ENCODE measurements at regions not wholly inside any gene's neighbourhood (a gene's known extent, or its start where the extent isn't known, plus 50 kb on each side); places are given as distances from the start of the nearest gene placed in this dataset.

GRCh38 chr18:46266473-46266872 lies 162.3 kb downstream of the HAUS1 start:
- DNase-seq (ENCODE audit: low read depth): no peak

DNA sequence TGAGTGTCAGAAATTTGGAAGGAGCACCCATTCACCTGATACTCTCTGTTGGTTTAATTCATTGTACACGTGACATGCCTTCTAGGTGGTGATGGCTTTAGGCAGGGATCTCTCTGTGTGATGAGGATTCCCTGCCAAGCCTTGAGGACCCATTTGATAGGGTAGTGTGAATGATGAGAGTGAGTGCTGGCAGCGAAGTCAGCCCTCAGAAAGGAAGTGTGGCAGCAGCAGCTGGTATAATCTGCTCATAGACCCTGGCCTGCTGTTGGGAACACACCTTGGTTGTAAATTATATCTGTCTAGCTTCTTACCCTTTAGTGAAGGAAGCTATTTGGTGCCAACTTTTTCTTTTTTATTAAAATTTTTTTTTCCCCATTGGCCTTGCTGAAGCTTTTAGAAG lies 164.5 kb downstream of the HAUS1 start:
- no peak for DNase-seq (ENCODE audit: low read depth)

DNA sequence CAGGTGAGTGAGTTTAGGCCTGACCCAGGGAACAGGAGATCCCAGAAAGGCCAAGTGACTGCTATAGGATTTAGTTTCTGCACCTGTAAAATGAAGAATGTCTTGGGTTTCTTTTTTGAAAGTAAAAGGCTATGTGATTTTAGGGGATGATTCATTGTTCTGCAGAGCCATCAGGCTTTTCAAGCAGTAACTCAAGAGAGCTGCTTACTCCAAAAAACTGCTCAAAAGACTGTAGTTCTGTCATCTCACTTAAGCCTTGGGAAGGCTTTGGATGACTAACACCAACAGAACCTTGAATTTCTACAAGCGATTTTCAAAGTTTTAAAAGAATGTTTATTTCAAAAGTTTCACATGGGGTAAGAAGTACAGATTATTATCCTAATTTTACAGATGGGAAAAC lies 165.1 kb downstream of the HAUS1 start:
- no peak for DNase-seq (ENCODE audit: low read depth)

GRCh38 chr18:46271488-46271887 lies 167.3 kb downstream of the HAUS1 start:
- DNase-seq (ENCODE audit: low read depth): no peak

GRCh38 chr18:46273861-46274260 lies 169.7 kb downstream of the HAUS1 start:
- DNase-seq (ENCODE audit: low read depth): no peak

DNA sequence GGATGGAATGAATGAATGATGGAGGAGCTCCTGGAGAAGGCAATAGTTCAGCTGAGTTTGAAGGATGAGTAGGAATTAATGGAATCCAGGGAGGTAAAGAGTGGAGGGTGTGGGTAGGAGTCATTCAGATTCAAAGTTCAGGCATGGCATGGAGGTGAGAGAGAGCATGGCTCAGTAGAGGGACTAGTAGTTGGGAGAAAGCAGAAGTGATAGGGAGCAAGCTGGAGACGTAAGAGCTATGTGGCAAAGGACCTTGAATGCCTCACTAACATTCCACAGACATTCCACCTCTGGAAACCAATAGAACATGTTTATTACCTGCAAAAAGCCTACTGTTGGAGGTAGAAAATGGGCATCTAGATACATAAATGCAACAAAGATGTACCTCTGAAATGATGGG lies 170.1 kb downstream of the HAUS1 start:
- no peak for DNase-seq (ENCODE audit: low read depth)

DNA sequence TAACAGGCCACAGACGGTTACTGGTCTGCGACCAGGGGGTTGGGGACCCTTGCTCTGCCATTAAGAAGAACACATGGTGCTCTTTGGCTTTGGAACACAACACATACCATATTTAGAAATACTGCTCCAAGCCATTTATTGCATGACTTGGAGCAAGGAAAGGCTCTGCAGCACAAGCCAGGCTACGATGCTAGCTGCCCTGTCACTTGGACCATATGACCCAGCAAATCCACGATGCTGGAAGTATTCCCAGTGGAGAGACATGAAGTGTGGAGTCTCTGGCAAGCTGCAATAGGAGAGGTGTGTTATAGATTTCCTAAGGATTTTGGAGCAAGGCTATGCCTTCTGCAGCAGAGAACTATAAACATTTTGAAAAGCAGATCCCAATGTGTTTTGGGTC lies 171.2 kb downstream of the HAUS1 start:
- DNase-seq (ENCODE audit: low read depth): no peak

DNA sequence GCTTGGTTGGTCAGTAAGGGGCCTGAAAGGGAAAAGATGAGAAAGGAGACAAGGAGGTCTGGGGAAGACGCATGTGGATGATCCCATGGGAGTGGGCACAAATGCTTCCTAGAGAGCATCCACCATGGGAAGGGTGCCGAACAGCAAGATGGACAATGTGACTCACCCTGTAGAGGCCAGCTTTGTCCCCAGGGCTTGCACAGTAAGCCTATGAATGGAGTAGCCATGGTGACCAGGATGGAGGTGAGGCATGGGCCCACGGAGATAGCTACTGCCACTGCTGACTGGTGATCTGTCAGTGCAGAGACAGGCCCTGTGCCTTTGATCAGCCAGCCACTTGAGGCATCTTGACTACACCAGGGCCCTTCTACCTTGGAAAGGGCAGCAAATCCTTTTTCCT lies 172.6 kb downstream of the HAUS1 start:
- no peak for DNase-seq (ENCODE audit: low read depth)

GRCh38 chr18:46278481-46279465 lies 174.6 kb downstream of the HAUS1 start:
- DNase-seq (ENCODE audit: low read depth): no peak

GRCh38 chr18:46279673-46280072 lies 175.5 kb downstream of the HAUS1 start:
- no peak for DNase-seq (ENCODE audit: low read depth)

- DNase-seq (ENCODE audit: low read depth): no peak
These were observed 177.3 kb downstream of the HAUS1 start for GRCh38 chr18:46281185-46282176.

DNA sequence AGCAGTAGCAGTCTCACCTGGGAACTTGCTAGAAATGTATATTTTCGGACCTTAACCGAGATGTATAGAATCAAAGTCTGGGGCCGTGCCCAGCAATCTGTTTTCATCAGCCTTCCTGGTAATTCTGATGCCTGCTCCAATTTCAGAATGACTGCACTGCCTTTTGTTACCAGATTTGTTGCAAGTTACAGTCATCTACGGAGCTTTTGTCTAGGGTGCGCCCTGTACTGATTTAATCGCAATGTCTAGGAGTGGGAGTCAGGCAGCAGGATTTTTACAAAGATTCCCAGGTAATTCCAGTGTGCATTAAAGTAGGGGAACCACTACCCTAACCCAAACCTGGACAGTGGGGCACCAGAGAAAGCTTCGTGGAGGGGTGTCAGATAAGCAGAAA lies 178.0 kb downstream of the HAUS1 start:
- DNase-seq (ENCODE audit: low read depth): no peak

GRCh38 chr18:46282646-46283045 lies 178.5 kb downstream of the HAUS1 start:
- no peak for DNase-seq (ENCODE audit: low read depth)

DNA sequence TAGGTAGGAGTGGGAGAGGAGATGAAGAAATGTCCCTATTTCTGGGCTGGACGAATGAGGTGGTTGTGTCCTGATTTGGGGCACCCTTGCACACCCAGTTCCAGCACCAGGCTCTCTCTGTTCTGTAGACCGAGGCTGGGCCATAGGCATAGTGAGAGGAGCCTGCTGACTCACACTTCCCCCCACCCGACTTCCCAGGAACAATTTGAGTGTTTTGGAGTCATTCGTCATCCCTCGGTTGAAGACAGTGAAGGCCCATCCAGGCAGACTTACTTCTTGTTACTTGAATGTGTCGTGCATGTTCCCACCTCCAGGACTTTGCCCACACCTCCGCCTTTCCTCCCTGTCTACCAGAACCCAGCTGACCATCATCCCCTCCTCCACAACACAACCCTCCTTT lies 179.1 kb downstream of the HAUS1 start:
- no peak for DNase-seq (ENCODE audit: low read depth)

GRCh38 chr18:46283895-46284295 lies 179.7 kb downstream of the HAUS1 start:
- no peak for DNase-seq (ENCODE audit: low read depth)

- no peak for DNase-seq (ENCODE audit: low read depth)
These were observed 185.3 kb downstream of the HAUS1 start for GRCh38 chr18:46289463-46289862.

DNA sequence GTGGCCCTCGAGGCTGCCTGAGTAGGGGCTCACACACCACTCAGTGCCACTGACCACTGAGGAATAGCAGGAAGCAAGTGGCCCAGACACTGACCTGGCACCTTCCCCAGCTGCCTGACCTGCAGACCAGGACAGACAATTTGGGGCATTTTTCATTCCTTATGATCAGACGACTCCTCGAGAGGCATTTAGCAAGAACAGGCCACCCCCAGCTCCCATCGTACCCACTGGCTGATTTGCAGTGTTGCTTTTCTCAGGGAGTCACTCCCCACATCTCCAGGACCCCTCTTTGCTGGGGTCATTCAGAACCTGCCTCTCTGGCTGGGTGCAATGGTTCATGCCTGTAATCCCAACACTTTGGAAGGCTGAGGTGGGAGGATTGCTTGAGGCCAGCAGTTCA lies 185.7 kb downstream of the HAUS1 start:
- DNase-seq (ENCODE audit: low read depth): no peak

- DNase-seq (ENCODE audit: low read depth): no peak
These were observed 186.3 kb downstream of the HAUS1 start for GRCh38 chr18:46290440-46291020.

DNA sequence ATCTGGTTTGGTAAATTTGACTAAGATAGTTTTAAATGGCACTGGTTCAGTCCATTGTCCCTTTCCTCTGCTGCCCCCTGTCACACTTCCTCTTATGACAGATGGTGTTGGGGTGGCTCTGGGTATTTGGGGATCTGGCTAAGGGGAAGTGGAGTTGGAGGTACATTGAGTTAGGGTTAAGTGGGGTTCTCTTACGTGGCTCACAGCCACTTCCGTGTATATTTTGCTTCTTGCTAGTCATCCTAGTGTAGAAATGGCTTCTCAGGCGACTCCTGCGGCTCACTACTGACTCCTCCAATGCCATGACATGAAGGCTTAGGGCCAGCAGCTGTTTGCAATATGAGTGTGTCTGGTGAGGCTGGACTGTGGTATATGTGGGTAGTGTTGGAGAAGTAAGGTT lies 187.0 kb downstream of the HAUS1 start:
- no peak for DNase-seq (ENCODE audit: low read depth)

DNA sequence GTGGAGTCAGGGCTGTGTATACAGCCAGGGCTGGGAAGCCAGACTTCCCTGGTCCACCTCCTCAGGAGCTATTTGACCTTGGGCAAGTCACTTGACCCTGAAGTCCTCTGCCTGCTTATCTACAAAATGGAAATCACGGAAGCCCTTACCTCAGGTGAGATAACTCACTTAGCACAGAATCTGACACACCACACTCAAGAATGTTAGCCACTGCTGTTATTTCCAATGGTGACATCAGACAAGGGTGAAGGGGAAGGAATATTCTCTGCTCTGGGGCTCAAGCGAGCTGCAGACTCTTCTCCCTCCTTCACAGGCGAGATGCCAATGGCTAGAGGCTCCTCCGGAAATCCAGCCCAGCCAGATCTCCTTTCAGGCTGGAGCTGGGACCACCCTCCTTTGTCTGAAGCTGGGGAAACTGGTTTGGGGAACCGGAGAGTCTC lies 189.6 kb downstream of the HAUS1 start:
- no peak for DNase-seq (ENCODE audit: low read depth)

DNA sequence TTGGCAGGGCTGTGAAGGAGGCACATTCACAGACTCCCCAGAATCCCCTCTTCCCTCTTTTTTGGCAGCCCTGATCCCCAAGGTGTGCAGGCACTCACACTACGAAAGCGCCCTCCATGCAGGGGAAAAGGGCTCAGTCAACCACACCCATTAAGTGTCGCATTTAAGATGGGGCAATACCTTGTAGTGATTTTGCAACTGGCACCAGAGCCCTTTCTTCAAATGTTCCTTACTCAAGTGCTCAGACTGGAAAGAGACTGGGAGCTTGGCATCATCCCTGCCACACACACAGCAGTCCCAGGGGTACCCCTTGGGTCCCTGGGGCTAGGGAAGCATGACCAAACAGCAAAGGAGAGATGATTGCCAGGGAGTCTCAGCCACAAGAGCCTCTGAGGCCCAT lies 190.1 kb downstream of the HAUS1 start:
- no peak for DNase-seq (ENCODE audit: low read depth)

GRCh38 chr18:46294751-46295150 lies 190.6 kb downstream of the HAUS1 start:
- no peak for DNase-seq (ENCODE audit: low read depth)

Measured in non-pigmented ciliary epithelial cell (primary cell).